ENCODE measurements at regions not wholly inside any gene's neighbourhood (a gene's known extent, or its start where the extent isn't known, plus 50 kb on each side); places are given as distances from the start of the nearest gene placed in this dataset.

DNA sequence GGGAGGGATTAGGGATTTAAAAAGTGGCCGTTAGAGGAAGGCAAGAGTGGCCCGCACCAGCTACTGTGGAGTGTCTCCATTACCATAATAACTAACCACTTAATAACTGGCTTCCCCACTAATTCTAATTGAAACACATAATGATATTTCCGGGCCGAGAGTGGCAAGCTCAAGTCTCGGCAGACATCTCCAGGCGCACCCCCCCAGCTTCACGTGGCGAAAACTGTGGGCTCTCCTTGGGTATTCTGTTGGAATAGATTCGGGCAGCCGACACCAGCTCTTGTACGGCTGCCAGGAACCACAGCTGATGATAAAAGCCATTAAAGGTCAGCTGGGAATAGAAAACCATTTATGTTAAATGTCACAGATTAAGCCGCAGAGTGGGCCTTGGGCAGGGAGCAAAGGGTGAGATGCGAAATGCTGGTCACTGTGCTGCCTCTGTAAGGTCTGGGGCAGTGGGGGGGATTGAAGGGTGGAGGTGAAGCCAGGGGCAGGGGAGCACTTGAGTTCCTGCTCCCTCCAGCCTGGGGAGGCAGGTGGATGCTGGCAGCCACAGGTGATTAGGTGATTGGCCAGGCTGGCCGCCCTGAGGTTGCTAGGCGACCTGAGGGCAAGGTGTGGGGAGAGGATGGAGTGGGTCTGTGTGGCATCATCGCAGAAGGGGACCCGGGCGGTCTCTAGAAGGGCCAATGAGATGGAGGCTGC, 115.6 kb upstream of the SDK2 start:
- Mint-ChIP-seq H3K4me1 (peaks cover 31% of the 10 kb centered on the region), H3K4me3 (peak overlapping the region; percentile 67), H3K27me3 (ENCODE audit: insufficient read depth, low read depth) (peaks cover 14% of the 10 kb centered on the region), H3K27ac (peak overlapping the region; percentile 63), H3K36me3 (no peaks in the 10 kb centered on the region), H3K9me3 (no peaks in the 10 kb centered on the region)
- TF ChIP-seq, protein P1, sequence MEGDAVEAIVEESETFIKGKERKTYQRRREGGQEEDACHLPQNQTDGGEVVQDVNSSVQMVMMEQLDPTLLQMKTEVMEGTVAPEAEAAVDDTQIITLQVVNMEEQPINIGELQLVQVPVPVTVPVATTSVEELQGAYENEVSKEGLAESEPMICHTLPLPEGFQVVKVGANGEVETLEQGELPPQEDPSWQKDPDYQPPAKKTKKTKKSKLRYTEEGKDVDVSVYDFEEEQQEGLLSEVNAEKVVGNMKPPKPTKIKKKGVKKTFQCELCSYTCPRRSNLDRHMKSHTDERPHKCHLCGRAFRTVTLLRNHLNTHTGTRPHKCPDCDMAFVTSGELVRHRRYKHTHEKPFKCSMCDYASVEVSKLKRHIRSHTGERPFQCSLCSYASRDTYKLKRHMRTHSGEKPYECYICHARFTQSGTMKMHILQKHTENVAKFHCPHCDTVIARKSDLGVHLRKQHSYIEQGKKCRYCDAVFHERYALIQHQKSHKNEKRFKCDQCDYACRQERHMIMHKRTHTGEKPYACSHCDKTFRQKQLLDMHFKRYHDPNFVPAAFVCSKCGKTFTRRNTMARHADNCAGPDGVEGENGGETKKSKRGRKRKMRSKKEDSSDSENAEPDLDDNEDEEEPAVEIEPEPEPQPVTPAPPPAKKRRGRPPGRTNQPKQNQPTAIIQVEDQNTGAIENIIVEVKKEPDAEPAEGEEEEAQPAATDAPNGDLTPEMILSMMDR (IDR thresholded peaks at IDR 0.05): no peak
- TF ChIP-seq EZH2 (IDR thresholded peaks at IDR 0.05) (no peak), EZH2phosphoT487 (IDR thresholded peaks at IDR 0.05) (no peak)
- no peaks in the 10 kb centered on the region for H3K27me3 ChIP-seq
- H3K79me2 ChIP-seq (ENCODE audit: low read depth): no peaks in the 10 kb centered on the region
- H3K4me3 ChIP-seq: no peak overlapping the region
- H3K36me3 ChIP-seq: no peaks in the 10 kb centered on the region
- H4K20me1 ChIP-seq (ENCODE audit: low read depth): no peaks in the 10 kb centered on the region
- no peak overlapping the region for H3K27ac ChIP-seq
- no peak overlapping the region for H3K4me2 ChIP-seq
- H3K4me1 ChIP-seq: peaks cover 8% of the 10 kb centered on the region
- DNase-seq (ENCODE audit: low spot score): no peak
- H3F3A ChIP-seq (ENCODE audit: low read depth): no peaks in the 10 kb centered on the region
- peak overlapping the region; percentile 42 for H2AFZ ChIP-seq (replicated peaks)
- H3K9me3 ChIP-seq (ENCODE audit: low read depth): no peaks in the 10 kb centered on the region
- no peak overlapping the region for H3K9ac ChIP-seq

DNA sequence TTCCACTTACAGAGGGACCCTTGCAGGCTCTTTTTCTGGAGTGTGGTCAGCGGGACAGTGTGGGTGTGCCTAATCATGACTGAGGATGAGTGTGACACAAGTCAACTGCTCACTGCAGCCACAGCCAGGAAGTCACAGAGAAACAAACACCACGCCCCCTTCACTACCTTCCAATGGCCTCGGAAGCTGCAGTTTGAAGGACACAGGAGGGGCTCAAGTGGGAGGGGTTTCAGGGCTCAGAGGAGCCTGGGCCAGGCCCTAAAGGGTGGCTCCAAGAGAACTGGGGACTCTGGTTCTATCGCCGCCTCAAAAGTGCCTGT, 116.2 kb upstream of the SDK2 start:
- H3K36me3 Mint-ChIP-seq: no peaks in the 10 kb centered on the region
- H3K27ac ChIP-seq: no peak overlapping the region
- H3K27ac Mint-ChIP-seq: no peak overlapping the region
- H4K20me1 ChIP-seq (ENCODE audit: low read depth): no peaks in the 10 kb centered on the region
- H3K4me2 ChIP-seq: no peak overlapping the region
- H3K27me3 ChIP-seq: no peaks in the 10 kb centered on the region
- no peaks in the 10 kb centered on the region for H3K79me2 ChIP-seq (ENCODE audit: low read depth)
- no peak overlapping the region for H3K9ac ChIP-seq
- no peaks in the 10 kb centered on the region for H3K9me3 Mint-ChIP-seq
- no peak overlapping the region for H3K4me3 ChIP-seq
- peak overlapping the region; percentile 49 for H3K4me3 Mint-ChIP-seq
- H3K4me1 Mint-ChIP-seq: peaks cover 31% of the 10 kb centered on the region
- H3F3A ChIP-seq (ENCODE audit: low read depth): no peaks in the 10 kb centered on the region
- H3K4me1 ChIP-seq: peaks cover 8% of the 10 kb centered on the region
- peak; percentile 64 for DNase-seq (ENCODE audit: low spot score)
- H3K36me3 ChIP-seq: no peaks in the 10 kb centered on the region
- peaks cover 14% of the 10 kb centered on the region for H3K27me3 Mint-ChIP-seq (ENCODE audit: insufficient read depth, low read depth)
- no peak for TF ChIP-seq EZH2phosphoT487 (IDR thresholded peaks at IDR 0.05)
- TF ChIP-seq, protein P1 (IDR thresholded peaks at IDR 0.05): no peak
- TF ChIP-seq EZH2 (IDR thresholded peaks at IDR 0.05): no peak
- H2AFZ ChIP-seq (replicated peaks): peak overlapping the region; percentile 42
- no peaks in the 10 kb centered on the region for H3K9me3 ChIP-seq (ENCODE audit: low read depth)

DNA sequence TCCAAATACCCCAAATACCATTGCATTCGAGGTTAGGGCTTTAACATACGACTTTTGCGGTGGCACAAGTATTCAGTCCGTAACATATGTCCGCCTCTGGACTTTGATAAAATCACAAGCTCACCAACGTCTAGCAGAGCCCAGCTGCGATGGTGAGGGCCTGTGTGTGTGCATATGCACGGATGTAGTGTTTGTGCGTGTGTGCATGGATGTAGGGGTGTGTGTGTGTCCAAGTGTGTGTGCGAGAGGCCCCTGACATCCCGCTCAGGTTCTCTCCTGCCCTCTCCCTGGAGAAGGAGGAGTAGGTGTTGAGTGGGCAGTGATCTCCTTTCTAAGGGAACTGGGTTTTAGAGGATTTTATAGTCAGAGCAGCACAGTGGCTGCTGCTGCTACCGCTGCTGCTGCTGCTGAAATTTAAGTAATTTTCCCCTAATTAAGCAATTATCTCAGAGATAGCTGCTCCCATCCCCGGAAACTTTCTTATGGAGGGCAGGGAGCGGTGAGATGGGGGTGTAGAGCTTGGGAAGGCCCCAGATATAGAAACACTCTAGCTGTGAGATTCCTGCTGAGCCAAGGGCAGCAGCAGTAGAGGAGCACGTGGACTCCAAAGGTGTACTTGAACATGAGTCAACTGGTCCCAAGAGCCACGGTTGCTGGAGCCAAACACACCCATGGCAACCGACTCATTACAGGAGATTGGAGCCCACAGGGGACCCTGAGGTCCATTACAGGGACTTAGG, 121.7 kb upstream of the SDK2 start:
- Histone ChIP-seq H3F3A (ENCODE audit: low read depth) (no peaks in the 10 kb centered on the region), H3K9ac (no peak overlapping the region), H3K79me2 (ENCODE audit: low read depth) (no peaks in the 10 kb centered on the region), H3K9me3 (ENCODE audit: low read depth) (no peaks in the 10 kb centered on the region), H4K20me1 (ENCODE audit: low read depth) (no peaks in the 10 kb centered on the region), H3K4me1 (no peaks in the 10 kb centered on the region), H3K36me3 (no peaks in the 10 kb centered on the region), H2AFZ (replicated peaks) (no peak overlapping the region), H3K4me3 (no peak overlapping the region), H3K27ac (no peak overlapping the region), H3K4me2 (no peak overlapping the region), H3K27me3 (no peaks in the 10 kb centered on the region)
- Mint-ChIP-seq H3K36me3 (no peaks in the 10 kb centered on the region), H3K9me3 (no peaks in the 10 kb centered on the region), H3K27ac (no peak overlapping the region), H3K4me1 (peaks cover 6% of the 10 kb centered on the region), H3K4me3 (no peak overlapping the region), H3K27me3 (ENCODE audit: insufficient read depth, low read depth) (peaks cover 10% of the 10 kb centered on the region)
- TF ChIP-seq EZH2phosphoT487 (IDR thresholded peaks at IDR 0.05): no peak
- no peak for TF ChIP-seq EZH2 (IDR thresholded peaks at IDR 0.05)
- TF ChIP-seq, protein P1 (IDR thresholded peaks at IDR 0.05): no peak
- no peak for DNase-seq (ENCODE audit: low spot score)

All from neural progenitor cell (in vitro differentiated cells).